Body of pancreas (tissue), 4 donors: ENCODE measurements at regions not wholly inside any gene's neighbourhood (a gene's known extent, or its start where the extent isn't known, plus 50 kb on each side); places are given as distances from the start of the nearest gene placed in this dataset.

Experiments
- ATAC-seq: fragments of 150-250 bp; one replicate; pipeline ENCODE4 v1.9.1; 2016
- DNase-seq, 4 donors: peaks; one replicate each; pipeline ENCODE4 v3.0.0-alpha.2; 2019
- H3K27ac ChIP-seq, 4 donors: fragments of 200-600 bp; sonication (generic); 1 replicate in 3 of 4; 2 replicates in 1 of 4; pipeline versions ENCODE4 v1.5.1 to v1.6.1; 2016 to 2019; ENCODE audit warnings: mild to moderate bottlenecking in 1 of 4, mixed read lengths in 1 of 4, moderate library complexity in 1 of 4
- H3K27me3 ChIP-seq, 2 donors: fragments of 200-600 bp; sonication (generic); one replicate each; pipeline ENCODE4 v1.6.0; 2016; ENCODE audit warnings: mild to moderate bottlenecking in 1 of 2
- H3K36me3 ChIP-seq, 2 donors: fragments of 200-600 bp; sonication (generic); replicated peaks in 1 of 2; 2 replicates each; pipeline ENCODE4 v1.5.1; 2016; ENCODE audit warnings: low read depth in 2 of 2; ENCODE audit not compliant: insufficient read depth in 1 of 2
- H3K4me1 ChIP-seq: fragments of 200-600 bp; sonication (generic); one replicate; pipeline ENCODE4 v1.6.0; 2016
- H3K4me3 ChIP-seq, 2 donors: fragments of 200-600 bp; sonication (generic); 1 replicate in 1 of 2; 2 replicates in 1 of 2; pipeline ENCODE4 v1.5.1; 2016 to 2019
- H3K9me3 ChIP-seq, 3 donors: fragments of 200-600 bp; sonication (generic); 1 replicate in 2 of 3; 2 replicates in 1 of 3; pipeline ENCODE4 v1.5.1; 2016
- CTCF ChIP-seq, 7 experiments: fragments of 450-650 bp in 4 of 7; fragments of 200-600 bp in 3 of 7; sonication (generic) in 3 of 7; IDR thresholded peaks; one replicate each; pipeline ENCODE4 v1.5.1; 2016 to 2019; ENCODE audit warnings: antibody characterized with exemption in 7 of 7
- POLR2A ChIP-seq, 3 donors: fragments of 450-650 bp; IDR thresholded peaks; one replicate each; pipeline ENCODE4 v1.6.1; 2016; ENCODE audit warnings: antibody characterized with exemption in 3 of 3, mild to moderate bottlenecking in 2 of 3
- WGBS, 2 donors: methylation state at CpG; one replicate each; pipeline ENCODE4 v1.1.5; 2017; 5-methylcytosine and 5-hydroxymethylcytosine counted together
- intact Hi-C: fragments of 100-400 bp; cut with DNase I; formaldehyde crosslinking; loops from one replicate; pipeline ENCODE4 v1.15.1; 2023

GRCh38 chr15:36499412-36500389 is 79.7 kb upstream of the CDIN1 start:
- no peaks in the 10 kb centered on the region for H3K36me3 ChIP-seq
- no peaks in the 10 kb centered on the region for H3K4me1 ChIP-seq
- no peak for ATAC-seq
- H3K27ac ChIP-seq = no peak overlapping the region
- intact Hi-C loops = no loop called here
- 72 to 75% methylated on average over 6 of the region's 6 CpGs for WGBS, 2 donors
- no peak for TF ChIP-seq POLR2A (IDR thresholded peaks at IDR 0.05)
- no peak for TF ChIP-seq CTCF (IDR thresholded peaks at IDR 0.05)
- no peak for DNase-seq
- H3K4me3 ChIP-seq = no peak overlapping the region
- no peaks in the 10 kb centered on the region for H3K27me3 ChIP-seq
- H3K9me3 ChIP-seq = no peaks in the 10 kb centered on the region

GRCh38 chr15:36501063-36501678 is 78.3 kb upstream of the CDIN1 start:
- no peak overlapping the region for H3K27ac ChIP-seq
- ATAC-seq = peak; percentile 65

GRCh38 chr15:36502509-36502908 is 76.9 kb upstream of the CDIN1 start:
- intact Hi-C loops = no loop called here
- Histone ChIP-seq H3K4me1 (peaks cover 19% of the 10 kb centered on the region), H3K36me3 (no peaks in the 10 kb centered on the region), H3K27me3 (no peaks in the 10 kb centered on the region), H3K4me3 (no peak overlapping the region), H3K9me3 (no peaks in the 10 kb centered on the region), H3K27ac (no peak overlapping the region)
- no peak for ATAC-seq
- no peak for DNase-seq
- WGBS, 2 donors = 77 to 86% methylated on average over 1 of the region's 1 CpG
- TF ChIP-seq CTCF (IDR thresholded peaks at IDR 0.05) (no peak), POLR2A (IDR thresholded peaks at IDR 0.05) (no peak)

More at GRCh38 chr15:36501063-36501678, 78.3 kb upstream of the CDIN1 start:
- Histone ChIP-seq H3K4me1 (peaks cover 7% of the 10 kb centered on the region), H3K27me3 (no peaks in the 10 kb centered on the region), H3K4me3 (no peak overlapping the region), H3K36me3 (no peaks in the 10 kb centered on the region), H3K9me3 (no peaks in the 10 kb centered on the region)
- WGBS, 2 donors = 12% methylated on average over 5 of the region's 5 CpGs
- intact Hi-C loops = no loop called here
- TF ChIP-seq POLR2A (IDR thresholded peaks at IDR 0.05) (no peak), CTCF (IDR thresholded peaks at IDR 0.05) (peak; percentile 55 to 87 (median 78))
- DNase-seq = peak; percentile 15 to 59 (median 24)

- TF ChIP-seq POLR2A (IDR thresholded peaks at IDR 0.05) (no peak), CTCF (IDR thresholded peaks at IDR 0.05) (no peak)
- H3K27me3 ChIP-seq = no peaks in the 10 kb centered on the region
- H3K27ac ChIP-seq = no peak overlapping the region
- H3K36me3 ChIP-seq = no peaks in the 10 kb centered on the region
- no peak overlapping the region for H3K4me3 ChIP-seq
- DNase-seq (peak in 1 of 4 donors; percentile 2), ATAC-seq (no peak)
- H3K9me3 ChIP-seq = no peaks in the 10 kb centered on the region
- 12 to 20% methylated on average over 3 of the region's 3 CpGs for whole genome bisulfite sequencing, 2 donors
- intact Hi-C loops = no loop called here
- H3K4me1 ChIP-seq = peaks cover 24% of the 10 kb centered on the region
Measured at GRCh38 chr15:36506733-36507356, 72.6 kb upstream of the CDIN1 start.
